Lower leg skin (tissue), 3 donors: ENCODE measurements at regions not wholly inside any gene's neighbourhood (a gene's known extent, or its start where the extent isn't known, plus 50 kb on each side); places are given as distances from the start of the nearest gene placed in this dataset.

ENCODE experiments used
- CTCF ChIP-seq, 3 donors: fragments of 450-650 bp; IDR thresholded peaks; one replicate each; pipeline ENCODE4 v1.5.1; 2016; ENCODE audit warnings: antibody characterized with exemption in 3 of 3, mild to moderate bottlenecking in 3 of 3, moderate library complexity in 2 of 3
- POLR2A ChIP-seq, 2 donors: fragments of 450-650 bp; IDR thresholded peaks; one replicate each; pipeline ENCODE4 v1.6.1; 2016 to 2017; ENCODE audit warnings: antibody characterized with exemption in 2 of 2, mild to moderate bottlenecking in 1 of 2, moderate library complexity in 1 of 2

- TF ChIP-seq CTCF (IDR thresholded peaks at IDR 0.05) (no peak), POLR2A (IDR thresholded peaks at IDR 0.05) (no peak)
These were observed 60.1 kb upstream of the BNC2 start for GRCh38 chr9:16930578-16930977.
